Activated gamma-delta T cell treated with Interleukin-2 at 50 U/mL for 16 hours (primary cell): ENCODE measurements at regions not wholly inside any gene's neighbourhood (a gene's known extent, or its start where the extent isn't known, plus 50 kb on each side); places are given as distances from the start of the nearest gene placed in this dataset.

Experiments used
- DNase-seq: peaks from one replicate; pipeline ENCODE4 v3.0.0-alpha.2; 2020

- no peak for DNase-seq
Measured at GRCh38 chr21:43301409-43302061, 125.4 kb downstream of the SIK1 start.

GRCh38 chr21:43300496-43301408 lies 126.2 kb downstream of the SIK1 start:
- no peak for DNase-seq

GRCh38 chr21:43299441-43300277 lies 127.3 kb downstream of the SIK1 start:
- DNase-seq: no peak

GRCh38 chr21:43298546-43299440 lies 128.1 kb downstream of the SIK1 start:
- DNase-seq: no peak

GRCh38 chr21:43297989-43298388 lies 128.9 kb downstream of the SIK1 start:
- no peak for DNase-seq

- no peak for DNase-seq
Measured at GRCh38 chr21:43297391-43297981, 128.7 kb downstream of the CRYAA start.

GRCh38 chr21:43295066-43295958 lies 126.5 kb downstream of the CRYAA start:
- no peak for DNase-seq

GRCh38 chr21:43294194-43294902 lies 125.5 kb downstream of the CRYAA start:
- DNase-seq: no peak

- no peak for DNase-seq
Measured at GRCh38 chr21:43292866-43293142, 124.0 kb downstream of the CRYAA start.

GRCh38 chr21:43292041-43292865 lies 123.4 kb downstream of the CRYAA start:
- no peak for DNase-seq

- no peak for DNase-seq
Measured at GRCh38 chr21:43291347-43291950, 122.6 kb downstream of the CRYAA start.

- no peak for DNase-seq
Measured at GRCh38 chr21:43290421-43291346, 121.9 kb downstream of the CRYAA start.

GRCh38 chr21:43289966-43290365 lies 121.2 kb downstream of the CRYAA start:
- no peak for DNase-seq

GRCh38 chr21:43289442-43289841 lies 120.6 kb downstream of the CRYAA start:
- no peak for DNase-seq

- no peak for DNase-seq
Measured at GRCh38 chr21:43287795-43288755, 119.3 kb downstream of the CRYAA start.

- DNase-seq: no peak
Measured at GRCh38 chr21:43287111-43287760, 118.4 kb downstream of the CRYAA start.
